ENCODE measurements at regions not wholly inside any gene's neighbourhood (a gene's known extent, or its start where the extent isn't known, plus 50 kb on each side); places are given as distances from the start of the nearest gene placed in this dataset.

GRCh38 chr6:26300359-26300758 is 64.6 kb upstream of the BTN3A2 start:
- Histone ChIP-seq H3K4me1 (ENCODE audit: control insufficient read depth in 2 of 3, insufficient read depth in 2 of 3, low read depth in 1 of 3, low read length in 3 of 3) (no peaks in the 10 kb centered on the region), H3K4me3 (ENCODE audit: low read length in 3 of 3) (no peak overlapping the region), H3K36me3 (ENCODE audit: control insufficient read depth in 2 of 3, insufficient read depth in 3 of 3, low read length in 3 of 3) (no peaks in the 10 kb centered on the region), H3K27me3 (ENCODE audit: control insufficient read depth, insufficient read depth, low read length) (no peaks in the 10 kb centered on the region), H3K9ac (ENCODE audit: low read length in 3 of 3) (no peak overlapping the region), H3K27ac (ENCODE audit: low read depth in 2 of 2, low read length in 2 of 2) (no peak overlapping the region), H3K9me3 (ENCODE audit: control insufficient read depth in 2 of 3, insufficient read depth in 1 of 3, low read length in 3 of 3) (no peaks in the 10 kb centered on the region)
- DNase-seq = no peak
- intact Hi-C loops (cut with DNase I) = no loop called here
- TF ChIP-seq CTCF (IDR thresholded peaks at IDR 0.05; ENCODE audit: borderline replicate concordance, extremely low read depth, insufficient read depth) = no peak
- FAIRE-seq = no peak

GRCh38 chr6:26300828-26301227 is 64.2 kb upstream of the BTN3A2 start:
- H3K9ac ChIP-seq (ENCODE audit: low read length in 3 of 3) = no peak overlapping the region
- H3K27ac ChIP-seq (ENCODE audit: low read depth in 2 of 2, low read length in 2 of 2) = no peak overlapping the region
- H3K4me3 ChIP-seq (ENCODE audit: low read length in 3 of 3) = no peak overlapping the region
- no peaks in the 10 kb centered on the region for H3K27me3 ChIP-seq (ENCODE audit: control insufficient read depth, insufficient read depth, low read length)
- FAIRE-seq (no peak), DNase-seq (no peak)
- no peak for TF ChIP-seq CTCF (IDR thresholded peaks at IDR 0.05; ENCODE audit: borderline replicate concordance, extremely low read depth, insufficient read depth)
- intact Hi-C loops (cut with DNase I) = no loop called here
- H3K9me3 ChIP-seq (ENCODE audit: control insufficient read depth in 2 of 3, insufficient read depth in 1 of 3, low read length in 3 of 3) = no peaks in the 10 kb centered on the region
- no peaks in the 10 kb centered on the region for H3K4me1 ChIP-seq (ENCODE audit: control insufficient read depth in 2 of 3, insufficient read depth in 2 of 3, low read depth in 1 of 3, low read length in 3 of 3)
- no peaks in the 10 kb centered on the region for H3K36me3 ChIP-seq (ENCODE audit: control insufficient read depth in 2 of 3, insufficient read depth in 3 of 3, low read length in 3 of 3)

- Histone ChIP-seq H3K27ac (ENCODE audit: low read depth in 2 of 2, low read length in 2 of 2) (no peak overlapping the region), H3K9ac (ENCODE audit: low read length in 3 of 3) (no peak overlapping the region), H3K36me3 (ENCODE audit: control insufficient read depth in 2 of 3, insufficient read depth in 3 of 3, low read length in 3 of 3) (no peaks in the 10 kb centered on the region), H3K27me3 (ENCODE audit: control insufficient read depth, insufficient read depth, low read length) (no peaks in the 10 kb centered on the region), H3K9me3 (ENCODE audit: control insufficient read depth in 2 of 3, insufficient read depth in 1 of 3, low read length in 3 of 3) (no peaks in the 10 kb centered on the region), H3K4me1 (ENCODE audit: control insufficient read depth in 2 of 3, insufficient read depth in 2 of 3, low read depth in 1 of 3, low read length in 3 of 3) (no peaks in the 10 kb centered on the region), H3K4me3 (ENCODE audit: low read length in 3 of 3) (no peak overlapping the region)
- DNase-seq (no peak), FAIRE-seq (no peak)
- no peak for TF ChIP-seq CTCF (IDR thresholded peaks at IDR 0.05; ENCODE audit: borderline replicate concordance, extremely low read depth, insufficient read depth)
- intact Hi-C loops (cut with DNase I) = no loop called here
These were observed 63.4 kb upstream of the BTN3A2 start for GRCh38 chr6:26301638-26302037.

GRCh38 chr6:26302941-26303559 is 61.9 kb upstream of the BTN3A2 start:
- no peaks in the 10 kb centered on the region for H3K4me1 ChIP-seq (ENCODE audit: control insufficient read depth in 2 of 3, insufficient read depth in 2 of 3, low read depth in 1 of 3, low read length in 3 of 3)
- no peak overlapping the region for H3K4me3 ChIP-seq (ENCODE audit: low read length in 3 of 3)
- H3K9me3 ChIP-seq (ENCODE audit: control insufficient read depth in 2 of 3, insufficient read depth in 1 of 3, low read length in 3 of 3) = no peaks in the 10 kb centered on the region
- no peak for TF ChIP-seq CTCF (IDR thresholded peaks at IDR 0.05; ENCODE audit: borderline replicate concordance, extremely low read depth, insufficient read depth)
- DNase-seq = no peak
- no peaks in the 10 kb centered on the region for H3K36me3 ChIP-seq (ENCODE audit: control insufficient read depth in 2 of 3, insufficient read depth in 3 of 3, low read length in 3 of 3)
- intact Hi-C loops (cut with DNase I) = no loop called here
- FAIRE-seq = no peak
- H3K27me3 ChIP-seq (ENCODE audit: control insufficient read depth, insufficient read depth, low read length) = no peaks in the 10 kb centered on the region
- no peak overlapping the region for H3K9ac ChIP-seq (ENCODE audit: low read length in 3 of 3)
- no peak overlapping the region for H3K27ac ChIP-seq (ENCODE audit: low read depth in 2 of 2, low read length in 2 of 2)

Data from kidney (tissue), 13 donors.